ENCODE measurements at regions not wholly inside any gene's neighbourhood (a gene's known extent, or its start where the extent isn't known, plus 50 kb on each side); places are given as distances from the start of the nearest gene placed in this dataset.

DNA sequence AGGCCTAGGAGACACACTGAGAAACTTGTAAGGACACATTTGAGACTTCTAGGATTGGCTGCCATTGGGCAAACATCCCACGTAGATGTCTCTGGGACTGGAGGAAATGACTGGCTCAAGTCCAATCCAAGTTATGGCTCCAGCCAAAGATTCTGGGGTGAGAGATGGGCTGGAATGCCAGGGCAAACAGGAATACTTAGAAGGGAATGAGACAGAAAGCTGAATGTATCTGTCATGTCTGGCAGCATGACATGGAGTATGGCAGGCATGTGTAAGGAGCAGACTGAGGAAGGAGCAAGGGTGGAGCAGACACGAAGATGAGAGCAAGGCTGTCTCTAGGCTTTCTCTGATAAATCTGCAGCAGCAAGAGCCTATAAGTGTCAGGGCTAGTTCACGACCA lies 209.2 kb downstream of the PHLDA1 start:
- TF ChIP-seq, protein P1, sequence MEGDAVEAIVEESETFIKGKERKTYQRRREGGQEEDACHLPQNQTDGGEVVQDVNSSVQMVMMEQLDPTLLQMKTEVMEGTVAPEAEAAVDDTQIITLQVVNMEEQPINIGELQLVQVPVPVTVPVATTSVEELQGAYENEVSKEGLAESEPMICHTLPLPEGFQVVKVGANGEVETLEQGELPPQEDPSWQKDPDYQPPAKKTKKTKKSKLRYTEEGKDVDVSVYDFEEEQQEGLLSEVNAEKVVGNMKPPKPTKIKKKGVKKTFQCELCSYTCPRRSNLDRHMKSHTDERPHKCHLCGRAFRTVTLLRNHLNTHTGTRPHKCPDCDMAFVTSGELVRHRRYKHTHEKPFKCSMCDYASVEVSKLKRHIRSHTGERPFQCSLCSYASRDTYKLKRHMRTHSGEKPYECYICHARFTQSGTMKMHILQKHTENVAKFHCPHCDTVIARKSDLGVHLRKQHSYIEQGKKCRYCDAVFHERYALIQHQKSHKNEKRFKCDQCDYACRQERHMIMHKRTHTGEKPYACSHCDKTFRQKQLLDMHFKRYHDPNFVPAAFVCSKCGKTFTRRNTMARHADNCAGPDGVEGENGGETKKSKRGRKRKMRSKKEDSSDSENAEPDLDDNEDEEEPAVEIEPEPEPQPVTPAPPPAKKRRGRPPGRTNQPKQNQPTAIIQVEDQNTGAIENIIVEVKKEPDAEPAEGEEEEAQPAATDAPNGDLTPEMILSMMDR (IDR thresholded peaks at IDR 0.05; ENCODE audit: insufficient read depth, low read length, poor library complexity, severe bottlenecking): no peak
- Histone ChIP-seq H3K27me3 (ENCODE audit: control insufficient read depth, insufficient read depth, low read length) (no peaks in the 10 kb centered on the region), H3K36me3 (ENCODE audit: control insufficient read depth, insufficient read depth, low read length) (no peaks in the 10 kb centered on the region), H3K4me3 (ENCODE audit: low read depth, low read length) (no peak overlapping the region)
- no peak for DNase-seq (ENCODE audit: low read depth)

DNA sequence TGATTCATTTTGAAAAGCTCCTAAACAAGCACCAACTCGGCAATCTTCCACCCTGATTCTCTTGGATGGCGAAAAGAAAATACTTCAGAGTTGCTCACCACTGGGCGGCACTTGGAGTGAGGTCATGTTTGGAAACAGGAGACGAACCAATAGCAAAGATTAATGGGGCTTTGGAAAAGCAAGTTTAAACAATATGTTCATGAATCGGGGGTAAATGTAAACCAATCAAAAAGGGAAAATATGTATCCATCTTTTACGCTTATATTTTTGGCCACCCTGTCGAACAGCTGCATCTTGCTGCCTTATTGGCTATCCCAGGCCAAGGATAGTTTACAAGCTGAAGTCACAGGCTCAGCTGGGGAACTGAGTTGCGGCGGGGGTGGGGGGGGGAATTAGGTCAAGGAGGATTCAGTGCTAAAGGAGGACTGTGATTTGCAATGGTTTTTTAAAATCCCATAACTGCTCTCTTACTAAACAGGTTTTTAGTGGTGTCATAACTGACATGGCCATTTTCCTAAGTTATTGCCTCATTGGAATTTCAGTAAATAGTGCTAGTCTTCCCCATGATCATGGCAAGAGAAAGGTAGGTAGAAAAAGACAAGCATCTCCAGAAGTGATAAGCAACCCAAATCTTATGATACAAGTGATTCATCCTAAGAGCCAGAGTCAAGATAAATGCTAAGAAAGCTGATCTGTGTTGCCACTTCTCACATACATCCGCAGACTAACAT lies 210.6 kb downstream of the PHLDA1 start:
- H3K4me3 ChIP-seq (ENCODE audit: low read depth, low read length): no peak overlapping the region
- no peak for DNase-seq (ENCODE audit: low read depth)

DNA sequence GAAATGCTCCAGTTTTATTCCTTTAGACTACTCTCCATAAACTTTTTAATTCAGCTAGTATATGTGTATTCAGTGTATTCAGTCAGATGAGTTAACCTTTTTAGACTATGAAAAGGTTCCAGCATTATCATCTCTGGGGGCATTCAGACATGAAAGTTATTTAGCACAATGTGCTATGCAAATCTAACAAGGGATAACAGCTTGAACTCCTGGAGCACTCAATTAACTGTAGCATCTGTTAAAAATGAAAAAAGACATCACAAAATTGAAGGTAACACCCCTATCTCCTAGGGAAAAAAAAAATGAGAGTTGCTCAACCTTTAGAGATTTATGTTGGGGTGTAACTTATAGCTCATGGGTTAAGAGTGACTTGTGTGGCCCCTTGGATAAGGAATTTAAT lies 211.5 kb downstream of the PHLDA1 start:
- TF ChIP-seq, protein P1 (IDR thresholded peaks at IDR 0.05; ENCODE audit: insufficient read depth, low read length, poor library complexity, severe bottlenecking): no peak
- Histone ChIP-seq H3K27me3 (ENCODE audit: control insufficient read depth, insufficient read depth, low read length) (no peaks in the 10 kb centered on the region), H3K4me3 (ENCODE audit: low read depth, low read length) (no peak overlapping the region), H3K36me3 (ENCODE audit: control insufficient read depth, insufficient read depth, low read length) (no peaks in the 10 kb centered on the region)
- DNase-seq (ENCODE audit: low read depth): no peak

More for the DNA sequence above, 210.6 kb downstream of the PHLDA1 start:
- H3K27me3 ChIP-seq (ENCODE audit: control insufficient read depth, insufficient read depth, low read length): no peaks in the 10 kb centered on the region
- no peaks in the 10 kb centered on the region for H3K36me3 ChIP-seq (ENCODE audit: control insufficient read depth, insufficient read depth, low read length)
- TF ChIP-seq, protein P1 (IDR thresholded peaks at IDR 0.05; ENCODE audit: insufficient read depth, low read length, poor library complexity, severe bottlenecking): no peak

DNA sequence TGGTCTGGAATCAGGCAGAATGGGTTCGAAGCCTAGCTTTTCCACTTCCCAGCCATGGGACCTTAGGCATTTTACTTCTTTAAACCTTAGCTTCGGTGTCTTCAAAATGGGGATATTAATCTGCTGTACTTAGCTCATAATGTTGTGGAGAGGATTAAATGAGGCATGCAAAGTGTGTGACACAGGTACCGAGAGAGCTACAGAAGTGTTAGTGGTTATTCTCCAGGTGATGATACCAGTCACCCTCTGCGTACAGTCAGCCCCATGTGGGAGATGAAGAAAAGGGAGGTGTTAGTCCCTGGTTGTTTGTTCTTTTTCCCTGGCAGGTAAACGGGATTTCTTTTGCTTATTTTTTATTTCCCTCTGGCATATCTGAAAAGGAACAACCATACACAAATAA lies 212.1 kb downstream of the PHLDA1 start:
- no peak overlapping the region for H3K4me3 ChIP-seq (ENCODE audit: low read depth, low read length)
- no peaks in the 10 kb centered on the region for H3K27me3 ChIP-seq (ENCODE audit: control insufficient read depth, insufficient read depth, low read length)
- DNase-seq (ENCODE audit: low read depth): no peak
- TF ChIP-seq, protein P1 (IDR thresholded peaks at IDR 0.05; ENCODE audit: insufficient read depth, low read length, poor library complexity, severe bottlenecking): no peak
- no peaks in the 10 kb centered on the region for H3K36me3 ChIP-seq (ENCODE audit: control insufficient read depth, insufficient read depth, low read length)

DNA sequence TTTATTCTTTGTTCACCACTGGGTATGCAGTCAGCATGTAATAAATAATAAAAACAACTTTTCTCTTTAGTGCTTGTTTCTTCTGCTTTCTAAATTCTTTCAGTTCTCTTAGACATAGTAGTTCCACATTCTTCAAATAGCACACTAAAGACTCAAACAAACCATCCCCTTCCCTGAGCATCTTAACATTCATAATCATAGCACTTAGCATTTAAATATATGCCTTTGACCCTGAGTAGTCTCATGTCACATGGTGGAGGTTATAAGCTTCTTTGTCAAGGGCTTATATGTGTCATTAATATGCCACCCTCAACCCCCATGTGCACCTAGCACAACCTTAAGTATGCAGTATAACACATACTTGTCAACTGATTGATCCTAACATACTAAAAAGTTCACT lies 212.7 kb downstream of the PHLDA1 start:
- H3K36me3 ChIP-seq (ENCODE audit: control insufficient read depth, insufficient read depth, low read length): no peaks in the 10 kb centered on the region
- no peak for DNase-seq (ENCODE audit: low read depth)
- H3K27me3 ChIP-seq (ENCODE audit: control insufficient read depth, insufficient read depth, low read length): no peaks in the 10 kb centered on the region
- no peak overlapping the region for H3K4me3 ChIP-seq (ENCODE audit: low read depth, low read length)
- TF ChIP-seq, protein P1 (IDR thresholded peaks at IDR 0.05; ENCODE audit: insufficient read depth, low read length, poor library complexity, severe bottlenecking): no peak

DNA sequence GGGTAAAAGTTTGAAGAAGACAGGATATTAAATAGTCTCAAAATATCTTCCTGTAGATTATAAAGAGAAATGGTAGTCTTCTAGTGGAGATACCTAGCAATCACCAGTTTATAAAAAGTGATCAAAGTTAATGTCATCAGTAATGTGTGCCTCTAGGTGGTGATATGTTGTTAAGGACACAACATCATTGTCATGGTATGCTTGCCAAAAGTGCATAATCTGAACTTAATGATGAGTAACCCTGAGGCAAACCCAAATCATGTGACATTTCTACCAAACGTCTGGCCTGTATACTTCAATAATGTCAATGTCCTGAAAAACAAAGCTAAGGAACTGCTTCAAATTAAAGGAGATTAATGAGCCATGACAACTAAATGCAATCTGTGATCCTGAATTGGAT lies 214.7 kb downstream of the PHLDA1 start:
- TF ChIP-seq, protein P1 (IDR thresholded peaks at IDR 0.05; ENCODE audit: insufficient read depth, low read length, poor library complexity, severe bottlenecking): peak; percentile 12
- DNase-seq (ENCODE audit: low read depth): peak; percentile 80
- Histone ChIP-seq H3K36me3 (ENCODE audit: control insufficient read depth, insufficient read depth, low read length) (no peaks in the 10 kb centered on the region), H3K27me3 (ENCODE audit: control insufficient read depth, insufficient read depth, low read length) (no peaks in the 10 kb centered on the region), H3K4me3 (ENCODE audit: low read depth, low read length) (no peak overlapping the region)

Measured in kidney epithelial cell (primary cell).